Astrocyte (in vitro differentiated cells and primary cell): ENCODE measurements at regions not wholly inside any gene's neighbourhood (a gene's known extent, or its start where the extent isn't known, plus 50 kb on each side); places are given as distances from the start of the nearest gene placed in this dataset.
A peak's percentile ranks its signal among the peaks of the same experiment; 100 is the strongest.

Source experiments
- DNase-seq: peaks from one replicate; pipeline ENCODE4 v3.0.0-alpha.2; 2010; ENCODE audit warnings: low read depth
- FAIRE-seq: peaks from 2 replicates; lab custom pipeline; 2011; peaks lifted over from hg19 to GRCh38; lab: Jason Lieb, UNC
- H2AFZ ChIP-seq: 2 replicates; pipeline ENCODE4 v1.6.0; 2012; ENCODE audit warnings: low read depth, low read length, inconsistent platforms
- H3K27ac ChIP-seq: 2 replicates; pipeline ENCODE4 v1.5.1; 2011; ENCODE audit warnings: low read depth, low read length, inconsistent platforms
- H3K27me3 ChIP-seq: 2 replicates; pipeline ENCODE4 v1.6.0; 2011; ENCODE audit warnings: low read length, inconsistent platforms; ENCODE audit not compliant: insufficient read depth
- H3K36me3 ChIP-seq: 2 replicates; pipeline ENCODE4 v1.5.1; 2011; ENCODE audit warnings: low read length, inconsistent platforms; ENCODE audit not compliant: insufficient read depth
- H3K4me1 ChIP-seq: 2 replicates; pipeline ENCODE4 v1.5.1; 2011; ENCODE audit warnings: low read length, inconsistent platforms; ENCODE audit not compliant: insufficient read depth
- H3K4me2 ChIP-seq: 2 replicates; pipeline ENCODE4 v1.6.0; 2012; ENCODE audit warnings: low read length, inconsistent platforms
- H3K4me3 ChIP-seq: 2 replicates; pipeline ENCODE4 v1.5.1; 2011; ENCODE audit warnings: low read depth, mild to moderate bottlenecking, low read length, inconsistent platforms; ENCODE audit not compliant: insufficient read depth
- H3K79me2 ChIP-seq: 2 replicates; pipeline ENCODE4 v1.6.0; 2012; ENCODE audit warnings: mild to moderate bottlenecking, low read length, inconsistent platforms; ENCODE audit not compliant: insufficient read depth
- H3K9ac ChIP-seq: 2 replicates; pipeline ENCODE4 v1.6.0; 2012; ENCODE audit warnings: mild to moderate bottlenecking, low read length, inconsistent platforms
- H3K9me3 ChIP-seq: 2 replicates; pipeline ENCODE4 v1.5.1; 2012; ENCODE audit warnings: low read depth, mild to moderate bottlenecking, low read length, inconsistent platforms; ENCODE audit not compliant: insufficient read depth
- H4K20me1 ChIP-seq: 2 replicates; pipeline ENCODE4 v1.6.0; 2012; ENCODE audit warnings: low read length, inconsistent platforms; ENCODE audit not compliant: insufficient read depth
- H3K27ac Mint-ChIP-seq: one replicate; pipeline ENCODE4 v1.8.0; 2021; ENCODE audit warnings: mild to moderate bottlenecking, mixed read lengths; ENCODE audit not compliant: unreplicated experiment
- H3K27me3 Mint-ChIP-seq: one replicate; pipeline ENCODE4 v1.8.0; 2021; ENCODE audit warnings: low read depth, mixed read lengths; ENCODE audit not compliant: unreplicated experiment
- H3K36me3 Mint-ChIP-seq: one replicate; pipeline ENCODE4 v1.8.0; 2021; ENCODE audit warnings: low read depth, mixed read lengths; ENCODE audit not compliant: unreplicated experiment
- H3K4me1 Mint-ChIP-seq: one replicate; pipeline ENCODE4 v1.8.0; 2021; ENCODE audit warnings: low read depth, mixed read lengths; ENCODE audit not compliant: unreplicated experiment
- H3K4me3 Mint-ChIP-seq: one replicate; pipeline ENCODE4 v1.8.0; 2021; ENCODE audit warnings: mild to moderate bottlenecking, moderate library complexity, mixed read lengths; ENCODE audit not compliant: unreplicated experiment
- H3K9me3 Mint-ChIP-seq: one replicate; pipeline ENCODE4 v1.8.0; 2021; ENCODE audit warnings: mild to moderate bottlenecking, mixed read lengths; ENCODE audit not compliant: unreplicated experiment
- EZH2 ChIP-seq: IDR thresholded peaks from 2 replicates; pipeline ENCODE4 v1.6.1; 2012; ENCODE audit warnings: mild to moderate bottlenecking, low read length, inconsistent platforms; ENCODE audit not compliant: insufficient read depth
- TF ChIP-seq, protein P1 (sequence below): IDR thresholded peaks from 2 replicates; pipeline ENCODE4 v1.5.1; 2011; ENCODE audit warnings: low read depth, mild to moderate bottlenecking, inconsistent platforms, low read length, moderate library complexity; ENCODE audit not compliant: insufficient read depth

DNA sequence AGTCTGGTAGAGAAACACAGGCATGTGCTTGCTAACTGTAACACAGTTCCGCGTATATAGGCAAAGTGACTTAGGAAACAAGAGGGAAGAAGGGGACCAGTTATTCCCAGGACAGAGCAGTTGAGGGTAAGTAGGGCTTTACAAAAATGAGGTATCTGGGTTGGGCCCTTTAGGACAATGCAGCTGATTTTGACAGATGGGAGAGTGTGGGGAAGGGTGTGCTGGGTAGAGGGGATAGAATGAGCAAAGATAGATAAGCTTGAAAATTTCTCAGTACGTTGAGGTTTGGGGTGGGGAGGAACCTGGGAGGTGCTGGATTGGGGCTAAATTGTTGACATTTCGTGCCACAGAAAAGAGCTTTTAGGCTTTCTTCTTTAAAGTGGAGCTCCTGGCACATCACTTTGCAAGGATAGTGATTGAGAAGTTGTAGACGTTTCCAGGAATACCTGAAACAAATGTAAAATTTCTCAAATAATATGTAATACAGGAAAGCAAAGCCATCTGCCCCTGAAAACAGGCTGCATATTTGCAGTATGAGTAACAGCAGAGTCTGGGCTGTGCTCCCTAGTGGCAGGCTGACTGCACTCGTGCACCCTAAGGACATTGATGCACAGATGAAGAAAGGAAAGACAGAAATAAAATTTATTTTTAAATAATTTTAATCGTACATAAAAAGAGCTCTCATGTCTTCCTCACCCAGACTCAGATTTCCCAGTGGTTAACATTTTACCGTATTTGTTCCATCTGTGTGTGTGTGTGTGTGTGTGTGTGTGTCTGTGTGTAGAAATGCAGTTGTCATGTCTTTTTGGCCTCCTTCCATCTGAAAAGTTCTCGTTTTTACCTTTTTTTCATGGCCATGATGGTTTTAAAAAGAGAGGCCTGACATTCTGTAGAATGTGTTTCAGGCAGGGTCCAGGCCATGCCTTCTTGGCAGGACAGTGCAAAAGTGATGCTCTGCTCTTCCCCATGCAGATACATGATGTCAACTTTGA is 144.9 kb upstream of the DMRT1 start:
- H3K4me1 Mint-ChIP-seq, result peaks cover 66% of the 10 kb centered on the region
- Histone ChIP-seq H3K36me3 (no peaks in the 10 kb centered on the region), H3K9me3 (no peaks in the 10 kb centered on the region), H3K79me2 (peaks cover 38% of the 10 kb centered on the region), H3K9ac (peak overlapping the region; percentile 69), H3K27ac (peak overlapping the region; percentile 90), H2AFZ (no peak overlapping the region), H4K20me1 (no peaks in the 10 kb centered on the region), H3K27me3 (no peaks in the 10 kb centered on the region), H3K4me1 (peaks cover 54% of the 10 kb centered on the region), H3K4me3 (peak overlapping the region; percentile 18), H3K4me2 (peak overlapping the region; percentile 67)
- H3K27me3 Mint-ChIP-seq, result no peaks in the 10 kb centered on the region
- peak overlapping the region; percentile 69 for H3K4me3 Mint-ChIP-seq
- H3K27ac Mint-ChIP-seq, result peak overlapping the region; percentile 99
- DNase-seq (peak; percentile 83), FAIRE-seq (no peak)
- no peaks in the 10 kb centered on the region for H3K9me3 Mint-ChIP-seq
- TF ChIP-seq, protein P1, sequence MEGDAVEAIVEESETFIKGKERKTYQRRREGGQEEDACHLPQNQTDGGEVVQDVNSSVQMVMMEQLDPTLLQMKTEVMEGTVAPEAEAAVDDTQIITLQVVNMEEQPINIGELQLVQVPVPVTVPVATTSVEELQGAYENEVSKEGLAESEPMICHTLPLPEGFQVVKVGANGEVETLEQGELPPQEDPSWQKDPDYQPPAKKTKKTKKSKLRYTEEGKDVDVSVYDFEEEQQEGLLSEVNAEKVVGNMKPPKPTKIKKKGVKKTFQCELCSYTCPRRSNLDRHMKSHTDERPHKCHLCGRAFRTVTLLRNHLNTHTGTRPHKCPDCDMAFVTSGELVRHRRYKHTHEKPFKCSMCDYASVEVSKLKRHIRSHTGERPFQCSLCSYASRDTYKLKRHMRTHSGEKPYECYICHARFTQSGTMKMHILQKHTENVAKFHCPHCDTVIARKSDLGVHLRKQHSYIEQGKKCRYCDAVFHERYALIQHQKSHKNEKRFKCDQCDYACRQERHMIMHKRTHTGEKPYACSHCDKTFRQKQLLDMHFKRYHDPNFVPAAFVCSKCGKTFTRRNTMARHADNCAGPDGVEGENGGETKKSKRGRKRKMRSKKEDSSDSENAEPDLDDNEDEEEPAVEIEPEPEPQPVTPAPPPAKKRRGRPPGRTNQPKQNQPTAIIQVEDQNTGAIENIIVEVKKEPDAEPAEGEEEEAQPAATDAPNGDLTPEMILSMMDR, result peak; percentile 31
- TF ChIP-seq EZH2, result no peak
- H3K36me3 Mint-ChIP-seq, result no peaks in the 10 kb centered on the region

DNA sequence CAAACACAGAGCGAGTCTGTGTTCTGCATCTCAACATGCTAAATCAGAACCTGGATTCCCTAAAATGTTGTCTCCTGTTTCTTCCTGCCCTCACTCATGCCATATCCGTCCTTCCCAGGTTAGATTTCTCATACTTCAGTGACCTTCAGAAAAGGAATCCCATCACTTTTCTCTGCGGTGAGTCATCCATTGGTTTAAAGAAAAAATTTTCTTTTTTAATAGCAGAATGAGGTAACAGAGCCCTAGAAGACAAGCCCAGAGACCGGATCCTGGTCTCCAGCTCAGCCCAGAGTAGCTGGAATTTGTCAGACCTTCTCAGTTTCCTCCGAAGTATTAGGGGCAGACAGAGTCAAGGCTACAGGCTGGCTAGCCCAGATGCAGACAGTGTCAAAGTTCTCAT is 143.2 kb upstream of the DMRT1 start:
- H3K27ac ChIP-seq, result peak overlapping the region; percentile 66
- Mint-ChIP-seq H3K27ac (peak overlapping the region; percentile 72), H3K27me3 (no peaks in the 10 kb centered on the region), H3K9me3 (no peaks in the 10 kb centered on the region), H3K36me3 (peaks cover 2% of the 10 kb centered on the region), H3K4me3 (peak overlapping the region; percentile 5), H3K4me1 (peaks cover 61% of the 10 kb centered on the region)
- no peaks in the 10 kb centered on the region for H3K36me3 ChIP-seq
- H2AFZ ChIP-seq, result no peak overlapping the region
- H3K4me1 ChIP-seq, result peaks cover 48% of the 10 kb centered on the region
- DNase-seq (peak; percentile 71), FAIRE-seq (no peak)
- no peaks in the 10 kb centered on the region for H3K27me3 ChIP-seq
- H4K20me1 ChIP-seq, result no peaks in the 10 kb centered on the region
- H3K79me2 ChIP-seq, result peaks cover 47% of the 10 kb centered on the region
- no peak overlapping the region for H3K4me3 ChIP-seq
- peak overlapping the region; percentile 29 for H3K4me2 ChIP-seq
- no peak overlapping the region for H3K9ac ChIP-seq
- TF ChIP-seq, protein P1, result no peak
- TF ChIP-seq EZH2, result no peak
- H3K9me3 ChIP-seq, result no peaks in the 10 kb centered on the region
